A673 (cell line): ENCODE measurements at regions not wholly inside any gene's neighbourhood (a gene's known extent, or its start where the extent isn't known, plus 50 kb on each side); places are given as distances from the start of the nearest gene placed in this dataset.

Source experiments
- BruUV-seq: library from RNA; stranded (reverse); fragments of 400-500 nt; replicated peaks from 2 replicates; lab custom pipeline; 2021; lab: Mats Ljungman, UMichigan
- CTCF ChIA-PET: fragments of 300-600 bp; sonication (Branson Sonifier 250); formaldehyde crosslinking; loops from one replicate; lab custom pipeline; 2022; ENCODE audit warnings: antibody characterized with exemption; lab: Charles Lee
- POLR2A ChIA-PET: fragments of 300-600 bp; sonication (Branson Sonifier 250); formaldehyde crosslinking; loops from one replicate; lab custom pipeline; 2022; ENCODE audit warnings: antibody characterized with exemption; ENCODE audit not compliant: low non-redundant PET; lab: Charles Lee
- DNase-seq: peaks from one replicate; pipeline ENCODE4 v3.0.0-alpha.2; 2015; ENCODE audit warnings: low spot score
- H3K27ac ChIP-seq: fragments of 200-600 bp; sonication (generic); 2 replicates; pipeline ENCODE4 v1.5.1; 2016; ENCODE audit warnings: mixed run types, low read depth, mild to moderate bottlenecking, mixed read lengths, antibody characterized with exemption, low read length; ENCODE audit not compliant: poor library complexity, severe bottlenecking
- H3K27me3 ChIP-seq: fragments of 200-600 bp; sonication (generic); replicated peaks from 2 replicates; pipeline ENCODE4 v1.6.1; 2017; ENCODE audit warnings: mixed run types, low read depth, mild to moderate bottlenecking, mixed read lengths, antibody characterized with exemption, low read length; ENCODE audit not compliant: insufficient read depth, poor library complexity
- H3K36me3 ChIP-seq: fragments of 200-600 bp; sonication (generic); 2 replicates; pipeline ENCODE4 v1.6.1; 2016; ENCODE audit warnings: mixed run types, mild to moderate bottlenecking, mixed read lengths, antibody characterized with exemption, low read length; ENCODE audit not compliant: insufficient read depth, poor library complexity, severe bottlenecking
- H3K4me1 ChIP-seq: fragments of 200-600 bp; sonication (generic); 2 replicates; pipeline ENCODE4 v1.6.1; 2017; ENCODE audit warnings: mixed run types, mild to moderate bottlenecking, mixed read lengths, antibody characterized with exemption, low read length; ENCODE audit not compliant: insufficient read depth, poor library complexity, severe bottlenecking
- H3K4me3 ChIP-seq: fragments of 200-600 bp; sonication (generic); 2 replicates; pipeline ENCODE4 v1.5.1; 2016; ENCODE audit warnings: low read depth, mixed run types, mild to moderate bottlenecking, mixed read lengths, low read length; ENCODE audit not compliant: poor library complexity, severe bottlenecking
- H3K9me3 ChIP-seq: fragments of 200-600 bp; sonication (generic); 2 replicates; pipeline ENCODE4 v1.6.1; 2016; ENCODE audit warnings: mixed run types, low read depth, mild to moderate bottlenecking, mixed read lengths, antibody characterized with exemption, low read length; ENCODE audit not compliant: poor library complexity, severe bottlenecking
- CTCF ChIP-seq: fragments of 300-800, 200-600 bp; sonication (generic); conservative IDR thresholded peaks from 2 replicates; pipeline ENCODE4 v1.5.1; 2017; ENCODE audit warnings: low read depth, mild to moderate bottlenecking, antibody characterized with exemption, low read length, moderate library complexity, mixed read lengths
- EZH2 ChIP-seq: fragments of 200-600 bp; sonication (generic); IDR thresholded peaks from 2 replicates; pipeline ENCODE4 v1.6.1; 2017; ENCODE audit warnings: borderline replicate concordance, low read depth, mild to moderate bottlenecking, mixed read lengths, antibody characterized with exemption, low read length; ENCODE audit not compliant: poor library complexity, severe bottlenecking
- intact Hi-C: fragments of 100-400 bp; cut with micrococcal nuclease; formaldehyde crosslinking; loops from one replicate; pipeline ENCODE4 v1.10.0; 2022; ENCODE audit not compliant: unreplicated experiment

GRCh38 chr6:134421501-134421900 is 103.6 kb upstream of the SGK1 start:
- TF ChIP-seq EZH2, result no peak
- TF ChIP-seq CTCF, result no peak
- Histone ChIP-seq H3K4me3 (no peak overlapping the region), H3K27ac (no peak overlapping the region), H3K9me3 (no peaks in the 10 kb centered on the region), H3K36me3 (no peaks in the 10 kb centered on the region), H3K4me1 (no peaks in the 10 kb centered on the region), H3K27me3 (no peaks in the 10 kb centered on the region)
- DNase-seq, result no peak
- BruUV-seq, result no TSS peak
- intact Hi-C loops, result no loop called here
- ChIA-PET CTCF (no interaction called here), POLR2A (no interaction called here)

- ChIA-PET CTCF (no interaction called here), POLR2A (no interaction called here)
- H3K4me1 ChIP-seq, result no peaks in the 10 kb centered on the region
- no peak for TF ChIP-seq CTCF
- TF ChIP-seq EZH2, result no peak
- H3K27me3 ChIP-seq, result no peaks in the 10 kb centered on the region
- no peak for DNase-seq
- H3K36me3 ChIP-seq, result no peaks in the 10 kb centered on the region
- H3K4me3 ChIP-seq, result no peak overlapping the region
- intact Hi-C loops, result no loop called here
- H3K9me3 ChIP-seq, result no peaks in the 10 kb centered on the region
- H3K27ac ChIP-seq, result no peak overlapping the region
- no TSS peak for BruUV-seq
Measured at GRCh38 chr6:134420614-134421181, 102.8 kb upstream of the SGK1 start.

- TF ChIP-seq CTCF (no peak), EZH2 (no peak)
- POLR2A ChIA-PET, result no interaction called here
- Histone ChIP-seq H3K4me1 (no peaks in the 10 kb centered on the region), H3K9me3 (no peaks in the 10 kb centered on the region), H3K36me3 (no peaks in the 10 kb centered on the region), H3K27ac (no peak overlapping the region), H3K4me3 (no peak overlapping the region), H3K27me3 (no peaks in the 10 kb centered on the region)
- no TSS peak for BruUV-seq
- intact Hi-C loops, result no loop called here
- CTCF ChIA-PET, result no interaction called here
- no peak for DNase-seq
Measured at GRCh38 chr6:134419716-134420115, 101.8 kb upstream of the SGK1 start.
